ENCODE measurements at regions not wholly inside any gene's neighbourhood (a gene's known extent, or its start where the extent isn't known, plus 50 kb on each side); places are given as distances from the start of the nearest gene placed in this dataset.

DNA sequence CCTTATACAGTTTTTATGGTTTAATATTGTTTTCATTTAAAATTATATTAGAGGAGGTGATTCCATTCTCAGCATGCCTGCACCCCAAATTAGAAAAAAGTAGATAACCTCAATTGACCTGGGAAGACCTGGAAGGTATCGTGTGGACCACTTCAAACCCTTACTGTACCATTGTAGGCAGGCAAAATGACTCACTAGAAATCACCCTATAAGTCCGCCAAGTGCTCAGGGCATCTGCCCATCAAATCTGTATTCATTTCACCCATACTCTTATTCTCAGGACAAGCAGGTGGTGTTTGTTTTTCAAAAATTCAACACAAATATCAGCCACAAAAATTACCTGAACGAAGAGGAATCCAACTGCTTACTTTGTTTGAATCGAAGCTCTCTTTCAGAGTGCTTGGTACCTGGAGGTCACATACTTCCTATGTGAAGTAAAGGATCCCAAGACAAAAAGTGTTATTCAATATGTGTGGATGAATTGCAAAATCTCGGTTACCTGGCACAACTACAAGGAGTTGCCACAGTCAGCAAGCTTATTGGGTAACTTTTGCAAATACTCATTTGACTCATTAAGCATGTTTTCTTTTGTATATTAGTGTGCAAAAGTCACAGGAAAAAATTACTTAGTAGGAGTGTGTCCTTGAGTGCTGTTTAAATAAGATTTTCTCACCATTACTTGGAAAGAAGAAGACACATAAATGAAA, 216.2 kb downstream of the ENC1 start:
- DNase-seq (ENCODE audit: low spot score): no peak

DNA sequence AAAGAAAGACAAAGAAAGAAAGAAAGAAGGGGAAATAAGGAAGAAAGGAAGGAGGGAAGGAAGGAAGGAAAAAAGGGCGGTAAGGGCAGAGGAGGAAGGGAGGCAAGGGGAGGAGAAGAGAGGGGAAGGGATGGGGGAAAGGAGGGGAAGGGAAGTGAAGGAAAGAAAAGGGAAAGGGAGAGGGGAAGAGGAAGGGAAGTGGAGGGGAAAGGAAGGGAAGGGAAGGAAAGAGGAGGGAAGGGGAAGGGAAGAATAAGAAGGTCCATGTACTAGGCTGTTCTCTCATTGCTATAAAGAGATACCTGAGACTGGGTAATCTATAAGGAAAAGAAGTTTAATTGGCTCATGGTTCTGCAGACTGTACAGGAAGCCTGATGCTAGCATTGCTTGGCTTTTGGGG, 217.1 kb downstream of the ENC1 start:
- DNase-seq (ENCODE audit: low spot score): no peak

DNA sequence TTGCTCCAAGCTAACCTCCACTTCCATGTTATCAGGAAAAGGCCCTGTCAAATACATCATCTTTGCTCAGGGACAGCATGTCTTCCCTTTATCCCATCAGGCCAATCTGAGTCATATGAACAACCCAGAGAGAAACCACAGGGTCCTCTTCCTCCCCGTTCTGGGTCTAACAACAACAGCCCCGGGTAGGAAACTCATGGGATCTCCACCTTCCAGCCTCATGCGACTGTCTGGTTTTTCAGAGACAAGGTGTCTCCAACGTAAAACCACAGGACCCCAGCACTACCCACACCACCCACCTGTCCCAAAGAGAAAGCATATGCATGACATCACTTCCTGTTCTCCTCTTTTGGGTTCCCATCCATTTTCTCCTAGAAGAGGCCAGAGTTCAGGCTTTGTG, 217.9 kb downstream of the ENC1 start:
- DNase-seq (ENCODE audit: low spot score): no peak

DNA sequence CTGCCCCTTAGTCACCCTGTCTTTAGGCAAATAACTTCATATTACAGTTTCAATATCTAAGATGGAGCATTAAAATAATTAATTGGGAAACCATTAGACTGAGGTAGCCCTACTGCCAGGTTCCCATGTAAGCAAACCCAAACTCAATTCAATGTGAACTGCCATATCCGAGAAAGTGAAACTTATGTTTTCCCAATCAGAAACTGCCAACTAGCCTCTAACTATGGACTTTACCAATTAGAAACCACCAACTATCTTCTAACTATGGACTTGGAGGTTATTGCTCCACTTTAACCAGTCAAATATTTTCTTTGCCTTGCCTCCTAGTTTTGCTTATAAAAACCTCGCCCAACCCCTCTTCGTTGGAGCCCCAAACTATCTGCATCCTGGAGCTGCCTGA, 218.5 kb downstream of the ENC1 start:
- no peak for DNase-seq (ENCODE audit: low spot score)

DNA sequence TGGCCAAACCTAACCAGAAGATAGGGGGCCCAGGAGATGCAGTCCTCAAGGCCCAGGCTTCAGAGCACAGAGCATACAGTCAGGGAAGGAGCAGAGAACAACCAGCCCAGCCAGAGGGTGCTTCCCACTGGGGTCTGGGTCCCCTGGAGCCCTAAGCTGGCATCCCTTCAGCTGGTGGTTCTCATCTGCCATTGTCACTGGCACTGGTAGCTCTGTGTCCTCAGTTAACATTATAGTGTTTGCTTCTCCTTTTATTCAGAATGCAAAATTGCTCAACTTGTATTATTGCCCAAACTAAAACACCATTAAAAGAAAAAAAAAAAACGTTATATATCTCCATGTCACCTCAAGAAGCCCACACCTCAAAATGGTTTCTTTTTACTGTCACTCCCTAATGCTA, 219.2 kb downstream of the ENC1 start:
- no peak for DNase-seq (ENCODE audit: low spot score)

DNA sequence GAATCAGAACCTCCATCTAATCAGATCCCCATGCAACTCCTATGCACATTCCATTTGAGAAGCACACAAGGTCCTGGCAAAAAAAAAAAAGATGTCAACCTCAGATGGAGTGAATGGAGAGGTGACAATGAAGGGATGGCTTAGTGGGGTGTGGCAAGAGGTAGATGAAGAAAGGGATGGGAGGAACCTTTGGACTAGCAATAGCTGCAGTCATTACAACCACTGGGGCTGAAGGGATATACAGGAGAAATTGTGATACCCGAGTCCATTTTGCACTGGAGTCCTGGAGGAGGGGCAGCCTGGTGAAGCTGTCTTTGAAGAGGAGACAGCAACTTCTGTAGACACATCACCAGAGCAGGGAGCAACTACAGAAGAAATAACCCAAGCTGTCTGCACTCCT, 219.6 kb downstream of the ENC1 start:
- DNase-seq (ENCODE audit: low spot score): no peak

DNA sequence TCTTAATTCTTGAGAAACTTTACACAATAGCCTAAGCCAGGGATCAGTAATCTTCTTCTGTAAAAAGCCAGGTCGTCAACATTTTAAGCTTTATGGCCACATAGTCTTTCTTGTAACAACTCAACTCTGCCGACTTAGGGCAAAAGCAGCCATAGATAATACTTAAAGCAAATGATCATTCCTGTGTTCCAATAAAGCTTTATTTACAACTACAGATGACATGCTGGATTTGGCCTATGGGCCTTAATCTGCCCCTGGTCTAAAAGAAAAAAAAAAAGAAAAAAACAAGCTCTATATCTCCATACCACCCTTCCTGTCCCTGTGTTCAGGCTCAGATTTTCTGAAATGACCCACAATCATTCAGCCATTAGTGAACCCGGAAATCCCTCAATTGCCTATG, 220.3 kb downstream of the ENC1 start:
- no peak for DNase-seq (ENCODE audit: low spot score)

DNA sequence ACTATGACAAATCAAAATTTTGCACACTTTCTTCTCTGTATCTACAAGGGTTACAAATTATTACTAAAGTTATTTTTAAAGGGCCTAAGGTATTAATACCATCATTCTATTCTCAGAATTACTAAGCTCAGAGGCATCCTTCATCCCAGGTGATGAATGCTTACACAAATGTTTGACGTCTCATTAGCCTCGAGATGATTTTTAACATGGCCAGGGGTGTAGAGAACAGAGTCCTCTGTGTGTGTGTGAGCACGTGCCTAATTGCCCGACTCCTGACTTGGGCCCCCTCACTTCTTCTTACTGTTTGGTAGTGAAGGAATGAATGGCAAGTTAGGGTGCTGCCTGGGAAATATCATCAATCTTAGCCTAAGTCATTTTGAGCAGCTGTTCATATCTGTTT, 221.1 kb downstream of the ENC1 start:
- DNase-seq (ENCODE audit: low spot score): no peak

DNA sequence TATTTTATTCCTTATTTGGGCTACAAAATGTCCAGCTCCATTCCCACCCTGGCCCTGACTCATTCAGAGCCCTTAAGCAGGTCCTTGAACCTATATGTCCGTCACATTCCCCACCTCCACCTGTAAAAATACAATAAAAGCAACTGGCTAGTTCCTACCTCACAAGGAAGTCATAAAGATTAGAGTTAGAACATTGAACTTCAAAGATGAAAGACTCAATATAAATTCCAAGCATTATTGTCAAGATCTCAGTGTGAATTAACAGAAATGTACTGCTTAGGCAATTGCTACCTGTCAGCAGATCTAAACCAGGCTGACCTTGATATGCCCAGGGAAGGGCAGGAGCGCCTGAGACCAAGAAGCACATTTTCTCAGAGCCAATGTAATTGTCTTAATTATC, 221.8 kb downstream of the ENC1 start:
- DNase-seq (ENCODE audit: low spot score): no peak

DNA sequence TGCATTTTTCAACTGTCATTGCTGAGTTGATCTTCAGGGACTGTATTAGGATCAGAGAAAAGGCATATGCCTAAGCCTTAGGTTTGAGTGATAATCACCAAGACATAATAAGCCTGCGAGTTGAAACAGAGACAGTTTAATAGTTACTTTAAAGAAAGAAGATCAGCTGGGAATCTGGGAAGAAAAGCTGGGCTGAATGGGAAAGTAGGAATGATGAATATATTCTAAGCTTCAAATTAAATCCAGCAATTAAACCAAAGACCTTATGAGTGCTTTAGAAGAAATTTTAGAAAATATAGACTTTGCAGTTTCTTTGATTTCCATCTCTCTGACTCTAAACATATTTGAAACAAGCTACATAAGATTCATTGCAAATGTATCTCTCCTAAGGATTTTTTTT, 222.3 kb downstream of the ENC1 start:
- DNase-seq (ENCODE audit: low spot score): no peak

DNA sequence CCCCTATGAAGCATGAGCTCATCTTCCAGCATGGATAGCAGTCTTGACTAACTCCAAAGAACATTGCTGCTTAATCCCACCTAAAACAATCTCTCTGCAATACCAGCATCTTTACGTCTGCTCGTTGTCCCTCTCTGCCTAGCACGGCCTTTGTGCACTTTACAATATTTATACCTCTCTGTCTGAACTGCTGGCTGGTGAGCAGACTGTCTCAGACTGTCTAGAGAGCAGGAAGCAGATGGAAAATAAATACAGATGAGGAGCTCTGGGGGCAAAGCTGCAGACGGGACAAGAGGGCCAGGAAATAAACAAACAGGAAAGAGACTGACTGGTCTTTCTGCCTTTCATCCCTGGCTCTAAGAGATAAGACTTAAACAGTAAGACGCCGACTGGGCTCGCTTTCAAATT, 224.8 kb downstream of the ENC1 start:
- no peak for DNase-seq (ENCODE audit: low spot score)

DNA sequence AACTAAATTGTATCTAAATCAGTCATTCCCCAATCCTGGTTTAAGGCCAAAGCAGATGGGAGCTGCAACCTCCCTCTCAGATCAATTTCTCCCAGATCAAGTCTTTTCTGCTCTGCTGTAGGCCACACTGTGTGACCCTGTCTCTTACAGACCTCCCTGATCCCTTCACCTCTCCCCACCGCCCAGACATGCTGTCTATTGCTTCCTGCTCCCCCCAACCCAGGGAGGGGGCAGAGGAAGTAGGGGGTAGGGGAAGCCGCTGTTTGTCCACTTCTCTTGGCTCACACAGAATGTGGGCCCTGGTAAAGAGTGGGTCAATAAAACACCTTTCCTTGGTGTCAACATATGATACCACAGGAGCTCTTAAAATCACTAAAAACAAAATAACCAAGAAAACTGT, 226.3 kb downstream of the ENC1 start:
- no peak for DNase-seq (ENCODE audit: low spot score)

DNA sequence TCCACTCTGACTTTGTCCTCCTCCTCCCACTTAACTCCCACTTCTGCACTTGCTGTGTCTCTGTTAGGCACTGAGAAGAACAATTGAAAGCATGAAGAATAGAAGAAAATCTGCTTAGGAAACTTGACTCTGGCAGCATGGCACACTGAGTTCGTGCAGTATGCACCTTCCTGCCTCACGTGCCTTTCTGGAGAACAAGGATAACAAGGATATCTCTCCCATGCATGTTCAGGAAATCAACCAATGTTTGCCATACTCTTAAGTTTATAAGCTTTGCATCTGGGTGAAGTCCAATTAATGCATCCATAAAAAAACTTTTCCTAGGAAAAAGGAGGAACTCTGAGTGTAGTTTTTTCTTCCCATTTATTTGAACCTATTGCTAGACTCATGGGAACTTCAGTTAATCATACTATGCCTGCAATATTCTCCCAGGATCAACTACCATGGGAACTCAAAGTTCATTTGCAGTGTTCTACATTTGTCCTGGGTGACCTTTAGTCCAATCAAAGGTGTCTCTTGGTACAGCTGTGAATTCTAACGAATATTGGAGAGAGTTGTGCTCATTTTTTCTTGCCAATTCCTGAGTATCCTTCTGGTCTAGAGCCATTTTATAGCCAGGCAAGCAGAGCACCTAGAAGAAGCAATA, 227.0 kb downstream of the ENC1 start:
- no peak for DNase-seq (ENCODE audit: low spot score)

DNA sequence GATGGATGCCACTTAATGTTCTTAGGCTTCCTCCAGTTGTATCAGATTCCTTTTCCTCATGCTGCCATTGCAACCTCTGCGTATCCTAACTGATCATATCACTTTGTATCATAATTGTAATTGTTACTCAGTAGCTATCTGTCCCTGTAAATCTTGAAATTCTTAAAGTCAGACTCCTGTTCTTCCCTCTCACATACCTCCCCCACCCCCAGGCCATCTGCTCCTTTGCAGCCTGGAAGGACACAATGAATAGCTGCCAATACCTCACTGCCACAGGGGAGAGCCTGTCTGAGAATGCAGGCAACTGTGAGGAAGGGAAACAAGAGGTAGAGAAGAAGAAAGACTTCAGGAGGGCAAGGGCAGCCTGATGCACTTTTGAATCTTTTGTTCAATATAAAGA, 228.5 kb downstream of the ENC1 start:
- DNase-seq (ENCODE audit: low spot score): no peak

DNA sequence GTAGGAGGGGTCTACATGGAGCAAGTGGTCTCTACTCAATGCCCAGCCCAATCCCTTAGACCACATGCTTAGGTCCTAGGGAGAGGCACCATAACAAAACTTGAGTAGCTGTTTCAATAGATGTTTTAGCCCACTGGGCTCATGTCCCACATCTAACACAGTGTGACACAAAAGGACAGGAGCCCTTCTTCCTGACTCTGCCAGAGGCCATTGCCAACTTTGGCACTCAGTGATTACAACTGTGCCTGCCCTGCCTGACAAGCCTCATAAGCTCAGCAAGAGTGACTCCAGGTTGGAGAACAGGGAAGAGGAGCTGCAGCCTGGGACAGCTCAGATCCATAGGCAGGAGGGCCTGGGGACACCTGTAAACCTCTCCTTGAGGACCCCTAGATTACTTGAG, 230.8 kb downstream of the ENC1 start:
- DNase-seq (ENCODE audit: low spot score): no peak

DNA sequence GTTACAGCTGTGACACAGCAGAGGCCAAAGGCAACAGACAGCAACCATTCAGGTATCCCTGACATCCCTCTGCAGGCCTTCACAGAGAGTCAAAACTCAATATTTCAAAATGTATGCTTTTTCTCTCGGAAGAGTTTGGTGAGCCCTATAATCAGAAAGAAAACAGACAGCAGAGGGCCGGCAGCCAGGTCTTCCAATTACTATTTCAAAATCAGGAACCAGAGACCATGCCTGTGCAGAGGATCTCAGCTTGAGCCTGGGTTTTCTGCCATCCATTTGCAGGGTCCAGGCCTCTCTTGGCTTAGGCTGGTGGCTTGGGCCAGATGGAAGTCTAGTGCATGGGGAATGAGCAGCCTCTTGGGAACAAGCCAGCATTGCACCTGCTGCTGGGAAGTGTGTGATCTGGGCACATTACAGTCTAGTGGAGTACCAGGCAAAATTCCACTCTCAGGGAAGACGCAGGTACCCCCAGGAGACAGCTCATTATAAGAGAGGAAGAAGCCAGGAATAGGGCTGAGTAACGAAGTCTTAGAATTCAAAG, 231.3 kb downstream of the ENC1 start:
- no peak for DNase-seq (ENCODE audit: low spot score)

DNA sequence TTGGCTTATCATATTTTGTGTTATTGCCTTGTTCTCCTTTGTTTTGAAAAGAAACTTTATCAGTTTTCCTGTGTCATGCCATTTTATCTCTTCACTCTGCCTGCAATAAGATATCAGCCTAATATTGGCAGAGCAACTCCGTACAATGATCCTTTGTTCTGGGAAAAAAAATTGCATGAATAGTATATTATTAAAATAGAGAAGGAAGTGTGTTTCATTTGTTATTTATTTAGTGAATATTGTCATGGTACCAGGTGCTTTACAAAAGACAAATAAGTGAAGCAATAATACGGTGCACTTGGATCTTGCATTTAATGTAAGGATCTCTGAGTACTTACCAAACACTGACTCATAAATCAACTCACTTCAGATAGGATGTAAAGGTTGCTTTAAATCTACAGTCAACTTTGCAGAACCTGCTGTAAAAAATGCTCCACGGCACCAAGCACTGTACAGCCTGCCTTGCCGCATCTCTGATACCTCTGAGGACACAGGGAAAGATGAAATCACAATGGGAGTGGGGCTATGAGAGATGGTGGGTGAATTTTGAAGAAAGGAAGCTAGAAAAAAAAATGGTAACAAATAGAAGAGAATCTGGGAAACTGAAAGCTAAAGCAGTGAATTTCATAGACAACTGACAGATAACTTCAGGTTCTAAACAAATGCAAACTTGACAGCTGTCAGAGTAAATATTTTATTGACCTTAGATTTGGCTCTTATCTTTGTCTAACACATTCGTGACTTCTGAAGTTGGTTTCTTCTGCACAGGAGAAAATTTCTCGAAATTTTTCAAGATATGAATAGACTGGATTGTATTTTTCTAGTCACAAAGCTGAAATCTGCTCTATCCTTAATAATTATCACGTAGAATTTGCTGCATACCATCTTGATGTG, 232.1 kb downstream of the ENC1 start:
- DNase-seq (ENCODE audit: low spot score): no peak

DNA sequence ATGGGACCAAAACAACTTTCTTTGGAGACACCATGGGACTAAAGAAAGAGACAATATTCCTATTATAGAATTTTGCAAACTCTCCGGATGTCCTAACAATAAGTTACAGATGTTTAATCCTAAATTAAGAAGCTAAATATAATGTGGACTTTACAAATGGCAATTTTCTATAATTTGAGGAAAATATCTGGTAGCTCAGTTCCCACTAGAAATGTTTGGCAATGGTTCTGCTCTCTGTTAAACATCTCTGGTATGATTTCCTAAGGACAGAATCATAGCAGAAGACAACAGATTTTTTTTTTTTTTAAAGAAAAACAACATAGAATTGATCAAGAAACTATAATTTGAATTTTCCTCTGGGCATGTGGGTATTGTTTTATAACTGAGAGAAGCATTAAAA, 232.8 kb downstream of the ENC1 start:
- no peak for DNase-seq (ENCODE audit: low spot score)

DNA sequence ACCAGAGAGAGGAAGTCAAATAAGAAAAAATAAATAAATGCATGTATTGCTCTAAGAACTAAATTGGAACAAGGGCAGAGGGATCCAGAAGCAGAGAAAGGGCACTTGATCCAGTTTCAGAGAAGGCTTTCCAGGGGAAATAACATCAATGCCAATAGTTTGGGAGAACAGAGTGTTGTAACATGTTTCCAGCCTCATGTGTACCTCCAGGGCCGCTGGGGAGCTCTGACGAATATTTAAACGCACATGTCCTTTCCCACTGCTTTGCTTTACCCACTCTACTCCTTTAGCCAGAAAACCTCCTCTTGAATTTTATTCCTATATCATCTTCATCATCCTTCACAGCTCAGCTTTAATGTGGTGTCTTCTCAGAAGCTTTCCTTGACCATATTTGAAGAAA, 233.7 kb downstream of the ENC1 start:
- no peak for DNase-seq (ENCODE audit: low spot score)

DNA sequence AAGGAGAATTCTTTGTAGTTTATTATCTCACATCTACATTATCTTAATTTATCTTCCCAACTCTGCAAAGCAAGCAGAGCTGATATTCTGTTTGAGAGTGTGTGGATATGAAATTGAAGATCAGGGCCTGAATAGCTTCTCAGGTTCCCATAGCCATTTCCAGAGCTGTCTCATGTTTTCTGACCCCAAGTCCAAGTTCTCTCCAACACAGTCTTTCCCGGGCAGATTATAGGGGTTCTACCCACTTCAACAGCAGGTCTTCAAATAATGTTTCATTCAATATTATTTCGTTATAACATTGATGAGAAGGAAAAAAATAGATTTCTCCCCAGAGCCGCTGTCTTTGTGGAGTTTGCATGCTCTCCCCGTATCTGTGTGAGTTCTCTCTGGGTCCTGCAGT, 234.9 kb downstream of the ENC1 start:
- no peak for DNase-seq (ENCODE audit: low spot score)

DNA sequence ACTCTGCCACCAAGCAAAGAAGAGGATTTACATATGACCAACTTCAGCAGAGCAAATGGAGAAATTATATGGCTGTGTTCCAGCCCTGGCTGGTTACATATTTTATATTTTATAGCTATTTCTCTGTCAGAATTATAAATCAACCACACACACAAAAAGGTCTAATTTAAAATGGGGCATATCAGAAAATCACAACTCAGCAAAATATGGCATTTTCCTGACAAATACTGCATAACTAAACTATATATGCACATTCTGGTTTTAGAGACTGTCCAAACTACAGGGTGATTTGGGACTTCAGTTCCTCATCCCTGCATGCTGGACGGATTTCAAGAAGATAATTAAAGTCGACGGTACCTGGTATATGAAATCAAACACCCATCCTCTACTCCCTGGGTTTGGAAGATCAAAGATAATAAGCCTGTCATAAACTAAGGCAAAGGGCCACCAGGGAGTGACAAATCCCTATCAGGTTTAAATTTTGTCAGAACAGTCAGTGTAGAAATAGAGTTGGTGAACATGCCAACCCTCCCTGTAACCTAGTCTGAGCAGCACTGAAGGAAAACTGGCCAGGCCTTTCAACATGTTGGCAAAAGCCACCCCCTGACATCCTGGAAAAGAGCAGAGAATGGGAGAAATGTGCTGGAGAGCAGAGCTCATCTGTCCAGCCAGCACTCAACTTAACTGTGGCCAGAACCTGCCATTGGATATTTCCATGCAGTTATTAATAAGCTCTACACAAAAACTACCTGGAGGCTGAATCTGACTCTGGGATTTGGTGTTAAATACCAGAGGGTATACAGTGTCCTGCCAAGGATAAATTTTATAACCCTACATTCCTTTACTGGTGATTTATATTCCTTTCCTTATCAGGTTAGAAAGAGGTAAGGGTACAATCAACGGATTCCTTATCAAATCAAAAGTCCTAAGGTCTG, 235.7 kb downstream of the ENC1 start:
- no peak for DNase-seq (ENCODE audit: low spot score)

DNA sequence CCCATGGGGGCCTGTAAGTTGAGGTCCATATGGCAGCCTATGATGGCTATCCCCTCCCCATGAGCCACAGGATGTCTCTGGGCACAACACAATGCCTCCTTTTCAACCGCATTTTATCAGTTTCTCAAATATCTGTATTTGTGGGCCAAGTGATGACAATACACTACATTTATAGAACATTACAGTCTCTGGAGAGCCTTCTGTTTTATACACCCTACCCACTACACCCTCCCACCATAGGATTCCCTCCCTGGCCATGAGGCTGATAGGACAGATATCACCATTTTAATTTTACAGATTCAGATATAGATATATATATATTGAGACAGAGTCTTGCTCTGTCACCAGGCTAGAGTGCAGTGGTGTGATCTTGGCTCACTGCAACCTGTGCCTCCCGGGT, 236.8 kb downstream of the ENC1 start:
- DNase-seq (ENCODE audit: low spot score): no peak

Measured in AG08396 (cell line).